Panc1 (cell line): ENCODE measurements at regions not wholly inside any gene's neighbourhood (a gene's known extent, or its start where the extent isn't known, plus 50 kb on each side); places are given as distances from the start of the nearest gene placed in this dataset.

Source experiments
- ATAC-seq: fragments of 200-7000 bp; cut with Tn5 transposase; 2 replicates; pipeline ENCODE4 v1.9.1; 2020; ENCODE audit warnings: mild to moderate bottlenecking, moderate library complexity
- BruUV-seq: library from RNA; stranded (reverse); fragments of 400-500 nt; replicated peaks from 2 replicates; lab custom pipeline; 2021; lab: Mats Ljungman, UMichigan
- CTCF ChIA-PET: fragments of 300-600 bp; sonication (Branson Sonifier 250); formaldehyde crosslinking; loops from one replicate; lab custom pipeline; 2022; ENCODE audit warnings: antibody characterized with exemption; lab: Charles Lee
- POLR2A ChIA-PET: fragments of 300-600 bp; sonication (Branson Sonifier 250); formaldehyde crosslinking; loops from one replicate; lab custom pipeline; 2022; ENCODE audit warnings: antibody characterized with exemption; lab: Charles Lee
- DNase-seq: peaks from one replicate; pipeline ENCODE4 v3.0.0-alpha.2; 2010; ENCODE audit warnings: low read depth, low spot score
- H3K27ac ChIP-seq: 2 replicates; pipeline ENCODE4 v1.5.1; 2011; ENCODE audit warnings: mild to moderate bottlenecking, low read length, inconsistent platforms
- H3K27me3 ChIP-seq: fragments of 200-500 bp; sonication (Bioruptor generic); 2 replicates; pipeline ENCODE4 v1.6.0; 2014; ENCODE audit warnings: low read length, inconsistent platforms; ENCODE audit not compliant: control insufficient read depth, insufficient read depth
- H3K36me3 ChIP-seq: fragments of 200-500 bp; sonication (Bioruptor generic); 2 replicates; pipeline ENCODE4 v1.5.1; 2014; ENCODE audit warnings: inconsistent platforms, mild to moderate bottlenecking, low read length, moderate library complexity; ENCODE audit not compliant: control insufficient read depth, insufficient read depth
- H3K4me1 ChIP-seq: 2 replicates; pipeline ENCODE4 v1.5.1; 2011; ENCODE audit warnings: inconsistent platforms, mild to moderate bottlenecking, low read length, moderate library complexity; ENCODE audit not compliant: control insufficient read depth, insufficient read depth
- H3K4me3 ChIP-seq, 2 experiments: 2 replicates each; pipeline ENCODE4 v1.5.1; 2011 to 2012; ENCODE audit warnings: low read depth in 2 of 2, low read length in 2 of 2, mild to moderate bottlenecking in 2 of 2, inconsistent platforms in 1 of 2, moderate library complexity in 1 of 2
- H3K9me3 ChIP-seq: fragments of 200-500 bp; sonication (Bioruptor generic); 2 replicates; pipeline ENCODE4 v1.5.1; 2014; ENCODE audit warnings: low read depth, mild to moderate bottlenecking, inconsistent platforms, low read length, moderate library complexity; ENCODE audit not compliant: control insufficient read depth, insufficient read depth
- POLR2AphosphoS5 ChIP-seq: IDR thresholded peaks from 2 replicates; pipeline ENCODE4 v1.6.1; 2012; ENCODE audit warnings: mild to moderate bottlenecking, low read depth, low read length, moderate library complexity
- REST ChIP-seq, 2 experiments: IDR thresholded peaks; 2 replicates each; pipeline ENCODE4 v1.6.1; 2011 to 2012; ENCODE audit warnings: low read depth in 2 of 2, control low read depth in 1 of 2, low read length in 1 of 2, mild to moderate bottlenecking in 1 of 2, moderate library complexity in 1 of 2; ENCODE audit not compliant: insufficient read depth in 1 of 2
- SIN3A ChIP-seq: IDR thresholded peaks from 2 replicates; pipeline ENCODE4 v1.6.1; 2012; ENCODE audit warnings: low read depth, mild to moderate bottlenecking, low read length, moderate library complexity, borderline replicate concordance; ENCODE audit not compliant: insufficient read depth
- TCF7L2 ChIP-seq: IDR thresholded peaks from 2 replicates; pipeline ENCODE4 v1.6.1; 2011; ENCODE audit warnings: mild to moderate bottlenecking, low read depth, low read length, inconsistent platforms
- in situ Hi-C: cut with HindIII; loops from 2 replicates; pipeline ENCODE4 v1.10.0; 2016; ENCODE audit warnings: low sequenced_read_pairs, low pct_unique_long_range_greater_than_20kb
- intact Hi-C: fragments of 100-400 bp; cut with micrococcal nuclease; formaldehyde crosslinking; loops from one replicate; pipeline ENCODE4 v1.10.0; 2022; ENCODE audit not compliant: unreplicated experiment
- TF ChIP-seq, protein P1 (sequence below): fragments of 450-650 bp; IDR thresholded peaks from 2 replicates; pipeline ENCODE4 v1.5.1; 2017; ENCODE audit warnings: mild to moderate bottlenecking

GRCh38 chr2:138190999-138191398 is 226.7 kb downstream of the HNMT start:
- ChIA-PET CTCF (no interaction called here), POLR2A (no interaction called here)
- H3K27me3 ChIP-seq: no peaks in the 10 kb centered on the region
- no TSS peak for BruUV-seq
- H3K27ac ChIP-seq: no peak overlapping the region
- ATAC-seq (no peak), DNase-seq (no peak)
- no peaks in the 10 kb centered on the region for H3K4me1 ChIP-seq
- H3K36me3 ChIP-seq: no peaks in the 10 kb centered on the region
- in situ Hi-C loops: no loop called here
- intact Hi-C loops: no loop called here
- no peaks in the 10 kb centered on the region for H3K9me3 ChIP-seq
- H3K4me3 ChIP-seq: no peak overlapping the region
- TF ChIP-seq POLR2AphosphoS5 (no peak), REST (IDR thresholded peaks at IDR 0.05; ENCODE audit: insufficient read depth in 1 of 2, low read depth in 2 of 2, low read length in 1 of 2) (no peak), SIN3A (no peak), TCF7L2 (no peak)
- TF ChIP-seq, protein P1, sequence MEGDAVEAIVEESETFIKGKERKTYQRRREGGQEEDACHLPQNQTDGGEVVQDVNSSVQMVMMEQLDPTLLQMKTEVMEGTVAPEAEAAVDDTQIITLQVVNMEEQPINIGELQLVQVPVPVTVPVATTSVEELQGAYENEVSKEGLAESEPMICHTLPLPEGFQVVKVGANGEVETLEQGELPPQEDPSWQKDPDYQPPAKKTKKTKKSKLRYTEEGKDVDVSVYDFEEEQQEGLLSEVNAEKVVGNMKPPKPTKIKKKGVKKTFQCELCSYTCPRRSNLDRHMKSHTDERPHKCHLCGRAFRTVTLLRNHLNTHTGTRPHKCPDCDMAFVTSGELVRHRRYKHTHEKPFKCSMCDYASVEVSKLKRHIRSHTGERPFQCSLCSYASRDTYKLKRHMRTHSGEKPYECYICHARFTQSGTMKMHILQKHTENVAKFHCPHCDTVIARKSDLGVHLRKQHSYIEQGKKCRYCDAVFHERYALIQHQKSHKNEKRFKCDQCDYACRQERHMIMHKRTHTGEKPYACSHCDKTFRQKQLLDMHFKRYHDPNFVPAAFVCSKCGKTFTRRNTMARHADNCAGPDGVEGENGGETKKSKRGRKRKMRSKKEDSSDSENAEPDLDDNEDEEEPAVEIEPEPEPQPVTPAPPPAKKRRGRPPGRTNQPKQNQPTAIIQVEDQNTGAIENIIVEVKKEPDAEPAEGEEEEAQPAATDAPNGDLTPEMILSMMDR: no peak

DNA sequence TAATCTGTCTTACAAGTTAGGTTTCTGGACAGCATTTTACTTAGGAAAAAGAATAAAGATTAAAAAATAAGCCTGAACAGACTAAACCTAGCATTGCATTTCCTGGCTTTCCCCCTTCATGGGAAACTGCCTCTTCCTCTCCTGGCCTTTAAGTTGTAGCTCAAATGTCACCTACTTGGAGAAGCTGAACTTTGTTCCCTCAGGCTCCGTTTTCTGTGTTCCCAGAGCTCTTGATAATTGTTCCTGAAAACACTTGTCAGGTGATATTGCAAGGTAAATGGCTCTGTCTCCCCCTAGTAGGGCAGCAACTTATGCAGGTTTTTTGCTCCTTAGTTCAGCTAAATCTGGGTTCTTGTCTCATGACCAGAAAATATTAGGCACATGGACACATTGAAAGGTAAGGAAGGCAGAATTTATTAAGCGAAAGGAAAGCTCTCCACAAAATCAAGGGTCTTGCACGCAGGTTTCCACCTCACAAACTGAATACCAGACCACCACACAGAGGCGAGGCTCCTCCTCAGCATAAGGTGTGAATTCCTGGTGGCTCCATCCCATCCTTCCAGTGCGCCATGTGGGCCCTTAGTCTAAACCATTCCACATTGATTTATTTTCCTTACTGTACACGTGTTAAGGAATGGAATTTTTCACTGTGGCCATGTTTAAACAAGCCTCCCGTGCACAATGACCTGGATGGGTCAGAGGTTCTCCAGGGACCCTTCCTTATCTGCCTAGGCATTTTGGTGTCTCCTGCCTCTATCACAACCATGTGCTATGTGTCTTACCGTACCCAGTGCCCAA is 229.3 kb downstream of the HNMT start:
- Histone ChIP-seq H3K36me3 (no peaks in the 10 kb centered on the region), H3K27ac (no peak overlapping the region), H3K27me3 (no peaks in the 10 kb centered on the region), H3K9me3 (no peaks in the 10 kb centered on the region), H3K4me1 (no peaks in the 10 kb centered on the region), H3K4me3 (no peak overlapping the region)
- intact Hi-C loops: no loop called here
- ATAC-seq (no peak), DNase-seq (no peak)
- in situ Hi-C loops: no loop called here
- ChIA-PET CTCF (no interaction called here), POLR2A (no interaction called here)
- TF ChIP-seq REST (IDR thresholded peaks at IDR 0.05; ENCODE audit: insufficient read depth in 1 of 2, low read depth in 2 of 2, low read length in 1 of 2) (no peak), POLR2AphosphoS5 (no peak), SIN3A (no peak), TCF7L2 (no peak)
- TF ChIP-seq, protein P1: no peak
- no TSS peak for BruUV-seq
